GM23338 (cell line): ENCODE measurements at regions not wholly inside any gene's neighbourhood (a gene's known extent, or its start where the extent isn't known, plus 50 kb on each side); places are given as distances from the start of the nearest gene placed in this dataset.

Source experiments
- EZH2phosphoT487 ChIP-seq: fragments of 200-600 bp; sonication (generic); IDR thresholded peaks from one replicate; pipeline ENCODE4 v1.8.1; 2018; ENCODE audit warnings: antibody characterized with exemption; ENCODE audit not compliant: unreplicated experiment
- POLR2AphosphoS5 ChIP-seq: IDR thresholded peaks from 2 replicates; pipeline ENCODE4 v1.6.1; 2016; ENCODE audit warnings: antibody characterized with exemption, low read depth
- STAT1 ChIP-seq: IDR thresholded peaks from one replicate; pipeline ENCODE4 v1.6.1; 2016; ENCODE audit warnings: antibody characterized with exemption; ENCODE audit not compliant: unreplicated experiment
- ZNF114 ChIP-seq: fragments of 250-450 bp; sonication (Bioruptor Pico); IDR thresholded peaks from 2 replicates; pipeline ENCODE4 v1.5.0; 2020; ENCODE audit warnings: mild to moderate bottlenecking, moderate library complexity
- TF ChIP-seq, protein P1 (sequence below): fragments of 250-450 bp; sonication (Bioruptor Pico); IDR thresholded peaks from 2 replicates; pipeline ENCODE4 v1.5.0; 2020; ENCODE audit warnings: mild to moderate bottlenecking, moderate library complexity
- TF ChIP-seq, protein P2 (sequence below): IDR thresholded peaks from one replicate; pipeline ENCODE4 v1.6.1; 2018; ENCODE audit warnings: antibody characterized with exemption; ENCODE audit not compliant: unreplicated experiment

DNA sequence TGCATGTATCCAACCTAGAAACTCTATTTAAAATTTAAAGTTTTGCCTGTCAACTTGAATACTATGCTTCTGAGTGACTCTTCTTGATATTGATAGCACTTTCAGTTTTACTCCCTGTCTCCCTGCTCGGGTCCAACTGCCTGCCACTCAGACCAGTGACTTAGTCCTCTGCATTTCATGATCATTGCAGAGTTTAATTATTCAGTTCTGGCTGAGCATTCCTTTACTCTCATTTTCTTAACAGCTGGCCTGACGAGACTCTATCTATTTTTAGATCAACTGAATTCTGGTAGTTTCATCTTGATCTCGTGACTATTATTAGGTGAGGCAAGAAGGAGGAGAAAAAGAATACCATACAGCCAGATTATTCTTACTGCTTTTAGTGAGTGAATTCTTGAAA, 617.4 kb downstream of the SI start (continued):
- TF ChIP-seq, protein P1, sequence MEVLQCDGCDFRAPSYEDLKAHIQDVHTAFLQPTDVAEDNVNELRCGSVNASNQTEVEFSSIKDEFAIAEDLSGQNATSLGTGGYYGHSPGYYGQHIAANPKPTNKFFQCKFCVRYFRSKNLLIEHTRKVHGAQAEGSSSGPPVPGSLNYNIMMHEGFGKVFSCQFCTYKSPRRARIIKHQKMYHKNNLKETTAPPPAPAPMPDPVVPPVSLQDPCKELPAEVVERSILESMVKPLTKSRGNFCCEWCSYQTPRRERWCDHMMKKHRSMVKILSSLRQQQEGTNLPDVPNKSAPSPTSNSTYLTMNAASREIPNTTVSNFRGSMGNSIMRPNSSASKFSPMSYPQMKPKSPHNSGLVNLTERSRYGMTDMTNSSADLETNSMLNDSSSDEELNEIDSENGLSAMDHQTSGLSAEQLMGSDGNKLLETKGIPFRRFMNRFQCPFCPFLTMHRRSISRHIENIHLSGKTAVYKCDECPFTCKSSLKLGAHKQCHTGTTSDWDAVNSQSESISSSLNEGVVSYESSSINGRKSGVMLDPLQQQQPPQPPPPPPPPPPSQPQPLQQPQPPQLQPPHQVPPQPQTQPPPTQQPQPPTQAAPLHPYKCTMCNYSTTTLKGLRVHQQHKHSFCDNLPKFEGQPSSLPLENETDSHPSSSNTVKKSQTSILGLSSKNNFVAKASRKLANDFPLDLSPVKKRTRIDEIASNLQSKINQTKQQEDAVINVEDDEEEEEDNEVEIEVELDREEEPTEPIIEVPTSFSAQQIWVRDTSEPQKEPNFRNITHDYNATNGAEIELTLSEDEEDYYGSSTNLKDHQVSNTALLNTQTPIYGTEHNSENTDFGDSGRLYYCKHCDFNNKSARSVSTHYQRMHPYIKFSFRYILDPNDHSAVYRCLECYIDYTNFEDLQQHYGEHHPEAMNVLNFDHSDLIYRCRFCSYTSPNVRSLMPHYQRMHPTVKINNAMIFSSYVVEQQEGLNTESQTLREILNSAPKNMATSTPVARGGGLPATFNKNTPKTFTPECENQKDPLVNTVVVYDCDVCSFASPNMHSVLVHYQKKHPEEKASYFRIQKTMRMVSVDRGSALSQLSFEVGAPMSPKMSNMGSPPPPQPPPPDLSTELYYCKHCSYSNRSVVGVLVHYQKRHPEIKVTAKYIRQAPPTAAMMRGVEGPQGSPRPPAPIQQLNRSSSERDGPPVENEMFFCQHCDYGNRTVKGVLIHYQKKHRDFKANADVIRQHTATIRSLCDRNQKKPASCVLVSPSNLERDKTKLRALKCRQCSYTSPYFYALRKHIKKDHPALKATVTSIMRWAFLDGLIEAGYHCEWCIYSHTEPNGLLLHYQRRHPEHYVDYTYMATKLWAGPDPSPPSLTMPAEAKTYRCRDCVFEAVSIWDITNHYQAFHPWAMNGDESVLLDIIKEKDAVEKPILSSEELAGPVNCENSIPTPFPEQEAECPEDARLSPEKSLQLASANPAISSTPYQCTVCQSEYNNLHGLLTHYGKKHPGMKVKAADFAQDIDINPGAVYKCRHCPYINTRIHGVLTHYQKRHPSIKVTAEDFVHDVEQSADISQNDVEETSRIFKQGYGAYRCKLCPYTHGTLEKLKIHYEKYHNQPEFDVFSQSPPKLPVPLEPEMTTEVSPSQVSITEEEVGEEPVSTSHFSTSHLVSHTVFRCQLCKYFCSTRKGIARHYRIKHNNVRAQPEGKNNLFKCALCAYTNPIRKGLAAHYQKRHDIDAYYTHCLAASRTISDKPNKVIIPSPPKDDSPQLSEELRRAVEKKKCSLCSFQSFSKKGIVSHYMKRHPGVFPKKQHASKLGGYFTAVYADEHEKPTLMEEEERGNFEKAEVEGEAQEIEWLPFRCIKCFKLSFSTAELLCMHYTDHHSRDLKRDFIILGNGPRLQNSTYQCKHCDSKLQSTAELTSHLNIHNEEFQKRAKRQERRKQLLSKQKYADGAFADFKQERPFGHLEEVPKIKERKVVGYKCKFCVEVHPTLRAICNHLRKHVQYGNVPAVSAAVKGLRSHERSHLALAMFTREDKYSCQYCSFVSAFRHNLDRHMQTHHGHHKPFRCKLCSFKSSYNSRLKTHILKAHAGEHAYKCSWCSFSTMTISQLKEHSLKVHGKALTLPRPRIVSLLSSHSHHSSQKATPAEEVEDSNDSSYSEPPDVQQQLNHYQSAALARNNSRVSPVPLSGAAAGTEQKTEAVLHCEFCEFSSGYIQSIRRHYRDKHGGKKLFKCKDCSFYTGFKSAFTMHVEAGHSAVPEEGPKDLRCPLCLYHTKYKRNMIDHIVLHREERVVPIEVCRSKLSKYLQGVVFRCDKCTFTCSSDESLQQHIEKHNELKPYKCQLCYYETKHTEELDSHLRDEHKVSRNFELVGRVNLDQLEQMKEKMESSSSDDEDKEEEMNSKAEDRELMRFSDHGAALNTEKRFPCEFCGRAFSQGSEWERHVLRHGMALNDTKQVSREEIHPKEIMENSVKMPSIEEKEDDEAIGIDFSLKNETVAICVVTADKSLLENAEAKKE (CRISPR knock-in tag) = no peak
- no peak for TF ChIP-seq POLR2AphosphoS5
- TF ChIP-seq STAT1 = no peak
- no peak for TF ChIP-seq EZH2phosphoT487
- no peak for TF ChIP-seq ZNF114
- TF ChIP-seq, protein P2, sequence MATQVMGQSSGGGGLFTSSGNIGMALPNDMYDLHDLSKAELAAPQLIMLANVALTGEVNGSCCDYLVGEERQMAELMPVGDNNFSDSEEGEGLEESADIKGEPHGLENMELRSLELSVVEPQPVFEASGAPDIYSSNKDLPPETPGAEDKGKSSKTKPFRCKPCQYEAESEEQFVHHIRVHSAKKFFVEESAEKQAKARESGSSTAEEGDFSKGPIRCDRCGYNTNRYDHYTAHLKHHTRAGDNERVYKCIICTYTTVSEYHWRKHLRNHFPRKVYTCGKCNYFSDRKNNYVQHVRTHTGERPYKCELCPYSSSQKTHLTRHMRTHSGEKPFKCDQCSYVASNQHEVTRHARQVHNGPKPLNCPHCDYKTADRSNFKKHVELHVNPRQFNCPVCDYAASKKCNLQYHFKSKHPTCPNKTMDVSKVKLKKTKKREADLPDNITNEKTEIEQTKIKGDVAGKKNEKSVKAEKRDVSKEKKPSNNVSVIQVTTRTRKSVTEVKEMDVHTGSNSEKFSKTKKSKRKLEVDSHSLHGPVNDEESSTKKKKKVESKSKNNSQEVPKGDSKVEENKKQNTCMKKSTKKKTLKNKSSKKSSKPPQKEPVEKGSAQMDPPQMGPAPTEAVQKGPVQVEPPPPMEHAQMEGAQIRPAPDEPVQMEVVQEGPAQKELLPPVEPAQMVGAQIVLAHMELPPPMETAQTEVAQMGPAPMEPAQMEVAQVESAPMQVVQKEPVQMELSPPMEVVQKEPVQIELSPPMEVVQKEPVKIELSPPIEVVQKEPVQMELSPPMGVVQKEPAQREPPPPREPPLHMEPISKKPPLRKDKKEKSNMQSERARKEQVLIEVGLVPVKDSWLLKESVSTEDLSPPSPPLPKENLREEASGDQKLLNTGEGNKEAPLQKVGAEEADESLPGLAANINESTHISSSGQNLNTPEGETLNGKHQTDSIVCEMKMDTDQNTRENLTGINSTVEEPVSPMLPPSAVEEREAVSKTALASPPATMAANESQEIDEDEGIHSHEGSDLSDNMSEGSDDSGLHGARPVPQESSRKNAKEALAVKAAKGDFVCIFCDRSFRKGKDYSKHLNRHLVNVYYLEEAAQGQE = no peak
